Stimulated activated CD4-positive, alpha-beta T cell treated with anti-CD3 and anti-CD28 coated beads, TNF-alpha, amount 100 ng/mL, for 48 hours (primary cell): ENCODE measurements at regions not wholly inside any gene's neighbourhood (a gene's known extent, or its start where the extent isn't known, plus 50 kb on each side); places are given as distances from the start of the nearest gene placed in this dataset.

Source experiments
- DNase-seq, 3 donors: peaks; one replicate each; pipeline ENCODE4 v3.0.0-alpha.2; 2020; ENCODE audit warnings: low read depth in 3 of 3

DNA sequence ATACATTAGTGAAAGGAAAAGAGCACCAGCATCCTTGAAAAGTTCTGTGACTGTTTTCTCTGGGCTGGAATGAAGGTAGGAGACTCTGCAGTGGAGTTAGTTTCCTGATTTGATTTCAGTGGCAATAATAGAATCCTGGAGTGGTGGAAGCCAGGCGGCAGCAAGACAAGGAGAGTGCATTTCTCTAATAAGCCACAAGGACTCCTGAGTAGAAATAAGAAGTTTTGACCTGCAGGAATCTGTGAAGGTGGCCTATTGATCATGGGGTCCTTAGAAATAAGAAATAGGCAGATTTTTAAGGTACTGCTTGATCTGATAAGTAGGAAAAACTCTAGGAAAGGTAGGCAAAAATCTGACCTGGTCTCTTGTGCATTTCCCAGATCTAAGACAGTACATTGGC, 68.4 kb upstream of the ELOVL5 start:
- DNase-seq = no peak

DNA sequence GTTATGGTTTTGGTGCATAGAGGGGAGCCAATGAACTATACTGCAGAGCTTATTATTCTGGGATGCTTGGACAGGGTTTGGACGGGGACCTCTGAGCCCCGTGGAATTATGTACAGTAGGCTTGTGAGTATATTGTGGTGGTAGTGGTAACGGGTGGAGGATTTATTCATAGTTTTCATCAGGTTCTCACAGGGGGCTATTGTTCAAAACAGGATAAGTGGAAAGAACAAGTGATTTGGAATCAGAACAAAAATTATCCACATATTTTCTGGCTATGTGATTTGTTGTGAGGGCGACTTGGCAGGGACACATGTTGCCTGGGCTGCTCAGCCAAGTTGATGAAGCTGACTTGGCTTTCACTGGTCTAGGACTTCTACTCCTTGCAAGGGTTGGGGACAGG, 64.6 kb upstream of the ELOVL5 start:
- DNase-seq = no peak

DNA sequence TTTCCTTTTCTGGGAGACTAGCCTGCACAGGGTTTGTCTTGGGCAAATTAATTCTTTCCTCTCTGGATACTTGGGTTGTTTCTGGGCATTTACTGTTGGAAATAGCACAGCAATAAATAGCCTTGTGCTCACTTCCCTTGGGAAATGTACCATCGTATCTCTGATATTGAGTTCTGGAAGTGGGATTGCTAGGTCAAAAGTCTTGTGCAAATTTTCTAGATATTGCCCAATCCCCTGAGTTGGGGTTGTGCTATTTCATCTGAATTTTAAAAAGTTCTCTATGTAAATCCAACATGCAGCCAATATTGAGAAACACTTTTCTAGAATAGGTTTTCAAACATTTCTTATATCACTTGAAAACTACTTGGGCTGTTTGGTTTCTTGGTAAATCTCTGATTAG, 64.0 kb upstream of the ELOVL5 start:
- no peak for DNase-seq

DNA sequence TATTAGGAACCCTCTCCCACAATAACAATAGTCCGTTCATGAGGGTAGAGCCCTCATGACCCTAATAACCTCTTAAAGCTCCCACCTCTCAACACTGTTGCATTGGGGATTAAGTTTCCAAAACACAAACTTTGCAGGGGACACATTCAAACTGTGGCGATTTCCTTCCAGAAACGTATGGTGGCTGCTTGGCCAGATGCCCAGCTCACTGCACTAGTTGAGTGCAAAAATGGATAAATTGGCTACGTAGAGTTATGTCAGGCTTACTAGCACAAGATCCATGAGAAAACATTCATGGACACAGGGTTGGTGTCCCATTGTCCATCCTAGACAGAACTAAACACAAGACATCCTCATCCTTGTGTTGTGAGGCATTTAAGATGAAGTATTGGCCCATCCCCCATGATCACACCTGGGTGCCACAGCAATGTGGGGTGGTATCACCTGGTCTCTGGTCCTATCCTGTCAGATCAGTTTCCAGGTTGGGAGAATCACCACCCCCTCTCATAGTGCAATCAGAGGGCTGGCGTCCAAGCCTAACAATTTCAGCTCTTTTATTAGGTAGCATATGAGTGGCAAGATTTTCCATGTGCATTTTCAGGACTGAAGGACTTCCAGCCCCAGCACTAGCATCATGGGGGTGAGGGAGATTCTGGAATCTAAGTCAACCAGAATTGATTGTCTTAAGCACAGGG, 63.4 kb upstream of the ELOVL5 start:
- no peak for DNase-seq

DNA sequence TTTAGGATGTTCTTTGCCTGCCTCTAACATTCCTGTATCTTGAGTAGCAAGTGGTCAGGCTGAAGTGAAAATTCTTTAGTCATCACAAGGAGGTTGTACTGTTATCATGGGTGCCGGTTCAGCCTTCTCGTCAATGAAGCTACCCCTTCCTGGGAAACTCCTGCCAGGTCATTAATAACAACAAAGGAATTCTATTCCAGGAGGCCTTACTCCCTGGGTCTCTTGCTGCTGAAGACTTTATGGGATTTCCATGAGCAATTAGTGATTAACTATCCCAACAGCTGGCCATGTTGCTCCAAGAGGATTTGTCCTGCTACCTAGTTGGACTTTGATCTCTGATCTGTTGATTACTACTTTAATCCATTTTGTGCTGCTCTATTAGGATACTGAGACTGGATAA, 62.7 kb upstream of the ELOVL5 start:
- DNase-seq = no peak

- peak; percentile 17 to 30 (median 24) for DNase-seq
Measured at GRCh38 chr6:53410508-53411258, 61.9 kb upstream of the ELOVL5 start.

GRCh38 chr6:53408826-53409225, 60.1 kb upstream of the ELOVL5 start:
- no peak for DNase-seq

DNA sequence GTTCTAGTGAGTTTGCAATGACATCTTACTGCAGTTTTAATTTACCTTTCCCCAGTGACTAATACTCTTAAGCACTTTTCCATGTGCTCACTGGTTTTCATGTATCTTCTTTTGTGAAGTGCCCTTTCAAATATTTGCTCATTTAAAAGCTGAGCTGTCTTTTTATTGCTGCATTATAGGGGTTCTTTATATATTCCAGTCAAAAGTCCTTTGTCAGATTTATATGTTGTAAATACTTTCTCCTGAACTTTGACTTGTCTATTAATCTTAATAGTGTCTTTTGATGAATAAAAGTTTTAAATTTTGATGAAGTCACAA, 50.2 kb upstream of the ELOVL5 start:
- no peak for DNase-seq

- no peak for DNase-seq
Measured at GRCh38 chr6:53398247-53399026, 49.7 kb upstream of the ELOVL5 start.
